ENCODE measurements at regions not wholly inside any gene's neighbourhood (a gene's known extent, or its start where the extent isn't known, plus 50 kb on each side); places are given as distances from the start of the nearest gene placed in this dataset.
"Not testable (repeated sequence)": the region's sequence is repeated elsewhere in the genome, so short reads cannot be mapped to it uniquely, and the experiment has no call there.

GRCh38 chr9:94033383-94033782, 50.9 kb upstream of the PTPDC1 start:
- DNase-seq (ENCODE audit: low spot score) = no peak

GRCh38 chr9:94031946-94032345, 52.3 kb upstream of the PTPDC1 start:
- no peak for DNase-seq (ENCODE audit: low spot score)

GRCh38 chr9:94031380-94031779, 52.9 kb upstream of the PTPDC1 start:
- no peak for DNase-seq (ENCODE audit: low spot score)

GRCh38 chr9:94030318-94031179, 53.7 kb upstream of the PTPDC1 start:
- peak; percentile 77 for DNase-seq (ENCODE audit: low spot score)

GRCh38 chr9:94029932-94030317, 54.3 kb upstream of the PTPDC1 start:
- DNase-seq (ENCODE audit: low spot score) = no peak

GRCh38 chr9:94026816-94027215, 57.4 kb upstream of the PTPDC1 start:
- DNase-seq (ENCODE audit: low spot score) = no peak

GRCh38 chr9:94022476-94022875, 61.8 kb upstream of the PTPDC1 start:
- not testable (repeated sequence) for DNase-seq (ENCODE audit: low spot score)

- DNase-seq (ENCODE audit: low spot score) = not testable (repeated sequence)
Measured at GRCh38 chr9:94020836-94021235, 63.4 kb upstream of the PTPDC1 start.

- DNase-seq (ENCODE audit: low spot score) = no peak
Measured at GRCh38 chr9:94018628-94019027, 63.5 kb upstream of the BARX1 start.

GRCh38 chr9:94017939-94018531, 62.9 kb upstream of the BARX1 start:
- no peak for DNase-seq (ENCODE audit: low spot score)

- DNase-seq (ENCODE audit: low spot score) = no peak
Measured at GRCh38 chr9:94016744-94017143, 61.6 kb upstream of the BARX1 start.

- no peak for DNase-seq (ENCODE audit: low spot score)
Measured at GRCh38 chr9:94014920-94015319, 59.8 kb upstream of the BARX1 start.

GRCh38 chr9:94014066-94014654, 59.0 kb upstream of the BARX1 start:
- DNase-seq (ENCODE audit: low spot score) = peak; percentile 34

GRCh38 chr9:94010980-94011533, 55.9 kb upstream of the BARX1 start:
- DNase-seq (ENCODE audit: low spot score) = no peak

- DNase-seq (ENCODE audit: low spot score) = no peak
Measured at GRCh38 chr9:94005272-94005901, 50.2 kb upstream of the BARX1 start.

All from kidney capillary endothelial cell (primary cell).